ENCODE measurements at regions not wholly inside any gene's neighbourhood (a gene's known extent, or its start where the extent isn't known, plus 50 kb on each side); places are given as distances from the start of the nearest gene placed in this dataset.

DNA sequence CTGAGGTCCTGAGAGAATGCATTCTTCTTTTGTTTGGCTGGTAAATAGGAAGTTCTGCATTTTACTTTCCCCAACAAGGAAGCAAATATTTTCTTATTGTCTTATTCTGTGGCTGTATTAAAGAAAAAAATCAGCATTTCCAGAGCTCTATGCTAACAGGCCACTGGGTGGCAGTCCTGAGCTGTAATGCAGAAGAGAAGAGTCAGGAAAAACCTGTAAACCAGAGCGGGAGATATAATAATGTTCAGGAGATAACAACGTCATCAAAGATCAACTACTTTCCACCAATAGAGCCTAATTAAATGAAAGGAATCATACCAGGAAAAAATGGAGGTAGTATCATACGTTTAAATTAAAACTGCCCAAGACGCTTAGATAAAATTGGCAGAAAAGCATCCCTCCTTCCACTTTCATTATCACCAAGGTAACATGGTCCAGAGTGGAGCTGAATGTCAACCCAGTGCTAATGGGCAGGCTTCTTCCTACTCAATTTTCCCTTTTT lies 55.6 kb upstream of the CARMIL1 start:
- no peak for TF ChIP-seq EZH2 (IDR thresholded peaks at IDR 0.05; ENCODE audit: low read depth, low read length, severe bottlenecking)
- no peak for TF ChIP-seq HDAC2 (IDR thresholded peaks at IDR 0.05; ENCODE audit: borderline replicate concordance in 1 of 2, low read depth in 2 of 2, low read length in 2 of 2)

All from H1 (cell line).